ENCODE measurements at regions not wholly inside any gene's neighbourhood (a gene's known extent, or its start where the extent isn't known, plus 50 kb on each side); places are given as distances from the start of the nearest gene placed in this dataset.
"Not testable (repeated sequence)": the region's sequence is repeated elsewhere in the genome, so short reads cannot be mapped to it uniquely, and the experiment has no call there.

GRCh38 chr17:13659051-13659450, 57.3 kb upstream of the HS3ST3A1 start:
- not testable (repeated sequence) for TF ChIP-seq POLR2A (IDR thresholded peaks at IDR 0.05)
- TF ChIP-seq, protein P1, sequence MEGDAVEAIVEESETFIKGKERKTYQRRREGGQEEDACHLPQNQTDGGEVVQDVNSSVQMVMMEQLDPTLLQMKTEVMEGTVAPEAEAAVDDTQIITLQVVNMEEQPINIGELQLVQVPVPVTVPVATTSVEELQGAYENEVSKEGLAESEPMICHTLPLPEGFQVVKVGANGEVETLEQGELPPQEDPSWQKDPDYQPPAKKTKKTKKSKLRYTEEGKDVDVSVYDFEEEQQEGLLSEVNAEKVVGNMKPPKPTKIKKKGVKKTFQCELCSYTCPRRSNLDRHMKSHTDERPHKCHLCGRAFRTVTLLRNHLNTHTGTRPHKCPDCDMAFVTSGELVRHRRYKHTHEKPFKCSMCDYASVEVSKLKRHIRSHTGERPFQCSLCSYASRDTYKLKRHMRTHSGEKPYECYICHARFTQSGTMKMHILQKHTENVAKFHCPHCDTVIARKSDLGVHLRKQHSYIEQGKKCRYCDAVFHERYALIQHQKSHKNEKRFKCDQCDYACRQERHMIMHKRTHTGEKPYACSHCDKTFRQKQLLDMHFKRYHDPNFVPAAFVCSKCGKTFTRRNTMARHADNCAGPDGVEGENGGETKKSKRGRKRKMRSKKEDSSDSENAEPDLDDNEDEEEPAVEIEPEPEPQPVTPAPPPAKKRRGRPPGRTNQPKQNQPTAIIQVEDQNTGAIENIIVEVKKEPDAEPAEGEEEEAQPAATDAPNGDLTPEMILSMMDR (IDR thresholded peaks at IDR 0.05): not testable (repeated sequence)

All from right lobe of liver (tissue), 4 donors.